Loucy (cell line): ENCODE measurements at regions not wholly inside any gene's neighbourhood (a gene's known extent, or its start where the extent isn't known, plus 50 kb on each side); places are given as distances from the start of the nearest gene placed in this dataset.

Source experiments
- EZH2phosphoT487 ChIP-seq: fragments of 200-600 bp; IDR thresholded peaks from 2 replicates; pipeline ENCODE4 v1.6.1; 2018; ENCODE audit warnings: antibody characterized with exemption, mild to moderate bottlenecking, moderate library complexity, borderline replicate concordance
- TF ChIP-seq, protein P1 (sequence below): fragments of 200-600 bp; sonication (generic); conservative IDR thresholded peaks from 2 replicates; pipeline ENCODE4 v1.5.1; 2014; ENCODE audit warnings: mild to moderate bottlenecking, antibody characterized with exemption, low read length

DNA sequence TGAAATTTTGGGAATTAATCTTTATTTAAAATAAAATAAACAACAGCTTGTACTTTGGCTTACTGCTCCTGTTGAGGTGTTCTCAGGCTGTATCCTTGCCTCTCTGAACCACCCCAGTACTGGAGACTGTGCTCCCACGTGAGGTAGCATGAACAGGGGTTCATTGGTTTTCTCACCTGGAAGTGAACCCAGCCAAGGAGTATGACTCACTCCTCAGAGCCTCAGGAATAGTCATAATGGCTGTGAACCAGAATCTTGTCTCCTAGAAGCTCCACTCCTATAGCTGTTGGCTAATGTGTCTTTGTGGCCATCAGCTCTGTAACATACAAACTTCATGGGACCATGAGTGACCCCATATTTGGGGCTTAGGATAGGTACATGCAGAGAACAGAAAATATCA is 122.5 kb upstream of the ST8SIA2 start:
- TF ChIP-seq, protein P1, sequence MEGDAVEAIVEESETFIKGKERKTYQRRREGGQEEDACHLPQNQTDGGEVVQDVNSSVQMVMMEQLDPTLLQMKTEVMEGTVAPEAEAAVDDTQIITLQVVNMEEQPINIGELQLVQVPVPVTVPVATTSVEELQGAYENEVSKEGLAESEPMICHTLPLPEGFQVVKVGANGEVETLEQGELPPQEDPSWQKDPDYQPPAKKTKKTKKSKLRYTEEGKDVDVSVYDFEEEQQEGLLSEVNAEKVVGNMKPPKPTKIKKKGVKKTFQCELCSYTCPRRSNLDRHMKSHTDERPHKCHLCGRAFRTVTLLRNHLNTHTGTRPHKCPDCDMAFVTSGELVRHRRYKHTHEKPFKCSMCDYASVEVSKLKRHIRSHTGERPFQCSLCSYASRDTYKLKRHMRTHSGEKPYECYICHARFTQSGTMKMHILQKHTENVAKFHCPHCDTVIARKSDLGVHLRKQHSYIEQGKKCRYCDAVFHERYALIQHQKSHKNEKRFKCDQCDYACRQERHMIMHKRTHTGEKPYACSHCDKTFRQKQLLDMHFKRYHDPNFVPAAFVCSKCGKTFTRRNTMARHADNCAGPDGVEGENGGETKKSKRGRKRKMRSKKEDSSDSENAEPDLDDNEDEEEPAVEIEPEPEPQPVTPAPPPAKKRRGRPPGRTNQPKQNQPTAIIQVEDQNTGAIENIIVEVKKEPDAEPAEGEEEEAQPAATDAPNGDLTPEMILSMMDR, result no peak
- no peak for TF ChIP-seq EZH2phosphoT487
